GM18909 (cell line): ENCODE measurements at regions not wholly inside any gene's neighbourhood (a gene's known extent, or its start where the extent isn't known, plus 50 kb on each side); places are given as distances from the start of the nearest gene placed in this dataset.

Source experiments
- ATAC-seq: cut with Tn5 transposase; IDR thresholded peaks from one replicate; pipeline ENCODE4 v1.9.1; 2021; ENCODE audit warnings: mild to moderate bottlenecking; ENCODE audit not compliant: unreplicated experiment, poor library complexity

DNA sequence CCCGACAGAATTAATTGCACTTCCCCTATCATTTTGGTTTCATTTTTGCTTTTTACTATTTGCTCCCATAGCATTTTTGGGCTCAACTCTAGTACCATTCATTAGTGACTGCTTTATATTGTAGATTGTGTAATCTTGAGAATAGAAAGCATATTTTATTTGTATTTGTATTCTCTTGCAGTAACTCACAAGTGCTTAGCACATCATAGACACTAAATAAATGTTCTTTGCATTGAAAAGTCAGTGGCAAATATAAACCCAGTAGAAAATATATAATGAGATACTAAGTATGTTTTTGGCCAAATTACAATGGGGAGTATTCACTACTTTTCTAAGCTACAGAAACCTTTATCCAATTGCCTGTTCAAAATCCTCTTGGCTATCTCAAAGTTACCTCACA lies 359.7 kb upstream of the CAMK1G start:
- no peak for ATAC-seq

DNA sequence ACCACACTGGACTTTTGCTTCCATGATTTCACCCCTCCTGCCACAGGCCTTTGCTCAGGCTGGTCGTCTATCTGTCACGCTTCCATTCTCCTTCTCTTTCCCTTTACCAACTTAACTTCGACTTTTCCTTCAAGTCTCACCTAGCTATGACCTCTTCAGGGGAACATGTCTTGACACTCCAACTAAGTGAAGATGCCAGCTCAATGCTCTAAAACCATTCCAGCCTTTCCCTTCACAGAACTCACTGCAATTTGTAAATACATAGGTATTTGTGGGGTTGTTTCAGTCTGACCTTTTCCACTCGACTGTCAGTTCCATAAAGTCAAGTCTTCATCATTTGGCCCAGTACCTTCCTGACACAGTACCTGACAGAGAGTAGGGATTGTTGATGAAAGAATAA lies 358.6 kb upstream of the CAMK1G start:
- ATAC-seq, result no peak

DNA sequence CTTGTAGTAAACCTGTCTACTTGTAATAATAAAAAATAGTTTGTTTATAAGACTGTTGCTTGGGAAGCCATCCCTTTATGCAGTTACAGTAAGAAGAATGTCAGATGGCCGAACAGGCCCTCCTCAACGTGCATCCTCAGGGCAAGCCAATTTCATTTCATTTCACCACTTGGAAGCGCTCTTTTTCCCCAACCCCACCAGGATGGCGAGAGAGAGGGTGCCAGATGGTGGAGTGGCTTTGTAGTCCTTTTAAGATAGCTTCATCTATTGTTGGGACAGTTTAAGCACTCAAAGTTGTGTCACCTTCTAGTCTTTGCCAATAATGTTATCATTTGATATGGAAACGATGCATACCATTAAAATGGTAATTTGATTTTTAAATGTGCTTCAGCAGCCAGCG lies 356.3 kb upstream of the CAMK1G start:
- ATAC-seq, result no peak

DNA sequence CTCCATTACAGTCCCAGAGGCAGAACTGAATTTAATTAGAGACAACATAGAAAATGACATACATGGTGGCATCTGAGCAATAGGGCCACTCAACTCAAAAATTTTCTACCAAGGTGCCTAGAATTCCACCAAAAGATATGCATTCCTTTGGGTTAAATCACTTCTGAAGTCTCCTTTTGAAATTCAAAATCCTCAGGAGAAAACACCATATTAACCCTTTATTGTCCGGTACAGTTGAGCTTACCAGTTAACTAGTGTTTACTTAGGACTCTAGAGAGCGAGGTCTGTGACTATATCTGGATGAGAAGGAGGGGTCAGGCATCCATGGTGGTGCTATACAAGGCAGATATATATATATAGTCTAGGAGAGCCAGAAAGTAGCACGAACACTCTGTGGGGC lies 355.6 kb upstream of the CAMK1G start:
- ATAC-seq, result no peak

DNA sequence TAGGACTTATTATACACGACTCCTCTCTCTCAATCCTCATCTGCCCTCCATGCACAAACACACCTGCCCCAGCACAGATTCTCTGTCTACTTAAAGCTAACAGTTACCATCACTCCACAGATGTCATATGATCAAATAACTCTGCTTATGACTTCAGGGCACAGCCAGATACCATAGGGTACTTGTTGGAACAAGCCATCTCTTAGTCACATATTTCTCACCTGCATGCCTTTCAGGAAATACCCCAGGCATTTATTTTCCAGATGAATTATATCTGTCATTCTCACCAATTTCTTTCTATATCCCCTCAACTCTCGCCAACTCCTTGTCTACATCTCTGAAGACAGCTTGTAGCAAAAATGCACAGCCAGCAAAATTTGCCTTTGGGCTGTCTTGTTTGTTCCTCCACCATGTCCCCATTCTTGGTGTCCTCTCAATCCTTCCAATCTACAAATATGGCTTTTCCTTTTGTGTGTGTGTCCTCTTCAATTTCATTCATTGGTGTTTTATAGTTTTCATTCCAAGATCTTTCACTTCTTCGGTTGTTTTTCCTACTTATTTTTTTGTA lies 353.9 kb upstream of the CAMK1G start:
- ATAC-seq, result no peak

DNA sequence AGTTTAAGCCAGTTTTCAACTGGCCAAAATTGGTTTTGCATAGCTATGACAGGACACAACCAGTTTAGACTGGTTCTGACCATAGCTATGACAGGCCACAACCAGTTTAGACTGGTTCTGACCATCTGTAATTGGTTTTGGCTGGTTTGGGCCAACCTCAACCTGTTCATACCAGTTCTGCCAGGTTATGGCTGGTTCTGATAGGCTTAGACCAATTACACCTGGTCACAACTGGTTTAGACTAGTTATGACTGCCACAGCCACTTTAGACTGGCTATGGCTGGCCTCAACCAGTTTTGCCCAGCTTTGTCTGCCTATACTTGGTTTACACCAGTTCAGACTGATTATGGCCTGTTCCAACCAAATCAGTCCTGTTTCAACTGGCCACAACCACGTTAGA lies 353.2 kb upstream of the CAMK1G start:
- no peak for ATAC-seq

DNA sequence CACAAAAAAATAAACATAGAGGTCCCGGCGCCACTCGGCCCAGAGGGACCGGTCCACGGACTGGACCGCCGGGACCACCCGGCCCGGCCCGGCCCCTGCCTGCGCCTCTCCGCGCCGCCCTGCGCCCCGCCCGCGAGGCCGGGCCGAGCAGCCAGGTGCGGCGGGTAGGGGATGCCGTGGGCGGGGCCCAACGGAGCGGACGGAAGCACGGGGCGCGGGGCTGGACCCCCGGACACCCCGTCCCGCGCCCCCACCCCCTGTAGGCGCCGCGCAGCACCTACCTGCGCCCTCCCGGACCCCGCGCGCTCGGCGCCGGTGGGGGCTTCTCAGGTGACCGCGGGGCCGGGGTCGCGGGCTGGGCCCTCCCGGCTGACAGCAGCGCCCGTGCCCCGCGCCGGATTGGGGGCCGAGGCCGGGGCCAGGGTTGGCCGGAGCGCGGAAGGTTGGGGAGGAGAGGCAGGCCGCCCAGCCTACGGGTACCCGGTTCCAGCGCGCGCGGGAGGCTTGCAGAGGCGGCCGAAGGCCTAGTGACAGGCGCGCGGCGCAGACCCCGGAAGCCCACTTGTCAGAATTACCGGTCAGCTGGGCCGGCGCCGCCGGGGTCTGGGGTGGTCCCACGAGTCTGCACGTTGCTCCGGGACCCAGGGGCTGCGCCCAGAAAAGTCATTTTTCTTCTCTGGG lies 351.9 kb upstream of the CAMK1G start:
- ATAC-seq, result no peak

DNA sequence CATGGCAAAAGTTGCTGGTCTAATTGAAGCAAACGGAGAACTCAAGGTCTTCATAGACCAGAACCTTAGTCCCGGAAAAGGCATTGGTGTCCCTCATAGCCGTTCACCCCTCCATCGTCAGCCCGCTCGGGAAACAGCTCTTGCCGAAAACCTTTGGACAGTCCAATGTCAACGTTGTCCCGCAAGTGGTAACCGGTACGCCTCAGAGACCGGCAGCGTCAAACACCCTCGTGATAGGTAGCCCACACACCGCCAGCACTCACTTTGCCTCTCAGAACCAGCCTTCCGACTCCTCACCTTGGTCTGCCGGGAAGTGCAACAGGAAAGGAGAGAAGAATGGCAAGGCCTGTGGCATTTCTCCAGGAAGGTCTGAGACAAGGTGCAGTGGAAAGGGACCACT lies 351.3 kb upstream of the CAMK1G start:
- ATAC-seq, result no peak

DNA sequence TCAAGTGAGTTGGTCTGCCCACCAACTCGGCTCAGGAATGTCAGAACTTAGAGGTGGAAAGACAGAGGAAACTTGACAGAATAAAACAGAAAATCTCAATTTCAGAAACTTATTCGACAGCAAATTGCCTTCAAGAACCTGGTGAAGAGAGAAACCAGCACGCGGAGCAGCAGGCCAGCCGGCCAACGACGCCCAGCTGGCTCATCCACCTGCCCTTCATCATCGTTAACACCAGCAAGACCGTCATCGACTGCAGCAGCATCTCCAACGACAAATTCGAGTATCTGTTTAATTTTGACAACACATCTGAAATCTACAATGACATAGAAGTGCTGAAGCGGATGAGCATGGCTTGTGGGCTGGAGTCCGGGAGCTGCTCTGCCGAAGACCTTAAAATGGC lies 350.8 kb upstream of the CAMK1G start:
- ATAC-seq, result no peak

DNA sequence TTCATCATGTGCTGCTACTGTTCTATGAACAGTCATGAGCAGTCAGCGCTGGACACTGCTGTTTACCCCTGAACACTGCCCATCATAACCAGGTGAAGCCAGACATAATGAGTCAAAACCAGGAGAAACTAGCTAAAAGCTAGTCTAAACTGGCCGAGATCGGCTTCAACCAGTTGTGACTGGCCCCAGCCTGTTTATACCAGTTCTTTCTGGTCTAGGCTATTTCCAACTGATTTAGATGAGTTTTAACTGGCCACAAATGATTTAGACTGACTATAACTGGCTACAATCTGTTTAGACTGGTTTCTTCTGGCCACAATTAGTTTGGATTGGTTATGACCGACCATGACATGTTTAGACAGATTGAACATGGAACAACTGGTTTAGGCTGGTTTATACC lies 348.3 kb upstream of the CAMK1G start:
- ATAC-seq, result no peak

DNA sequence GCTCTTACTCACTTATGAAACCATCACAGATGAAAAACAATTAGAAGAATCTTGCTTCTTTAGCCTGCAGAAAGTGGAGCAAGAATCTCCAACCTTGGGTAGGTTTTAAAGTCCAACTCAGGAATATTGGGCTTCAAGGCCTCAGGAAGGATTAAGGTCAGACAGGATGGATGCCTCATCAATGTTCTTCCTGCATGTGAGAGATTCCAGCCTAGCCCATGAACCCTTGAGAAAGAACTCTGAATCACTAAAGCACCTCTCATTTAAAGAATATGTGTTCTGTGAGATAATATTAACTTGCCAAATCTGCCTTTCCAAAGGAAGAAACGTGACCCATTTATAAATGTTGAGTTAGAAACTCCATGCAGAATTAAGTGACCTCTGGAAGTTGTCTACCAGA lies 345.2 kb upstream of the CAMK1G start:
- ATAC-seq, result no peak

DNA sequence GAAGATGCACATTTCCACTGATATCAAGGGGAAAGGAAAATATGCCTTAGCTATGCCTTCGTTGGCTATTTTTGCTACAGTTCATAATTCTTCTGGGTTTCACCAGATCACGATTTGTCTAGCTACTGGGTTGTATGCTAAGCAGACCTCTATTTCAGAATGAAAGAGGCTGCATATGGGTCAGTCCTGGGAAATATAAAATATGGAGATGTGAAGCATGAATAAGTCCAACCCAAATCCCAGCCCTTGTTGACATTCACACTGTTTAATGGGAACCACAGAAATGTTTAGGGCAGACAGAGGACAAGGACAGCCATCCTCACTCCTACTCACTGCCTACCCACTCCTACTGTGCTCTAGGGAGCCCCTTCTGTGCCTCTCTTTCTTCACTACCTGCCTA lies 343.2 kb upstream of the CAMK1G start:
- ATAC-seq, result no peak

DNA sequence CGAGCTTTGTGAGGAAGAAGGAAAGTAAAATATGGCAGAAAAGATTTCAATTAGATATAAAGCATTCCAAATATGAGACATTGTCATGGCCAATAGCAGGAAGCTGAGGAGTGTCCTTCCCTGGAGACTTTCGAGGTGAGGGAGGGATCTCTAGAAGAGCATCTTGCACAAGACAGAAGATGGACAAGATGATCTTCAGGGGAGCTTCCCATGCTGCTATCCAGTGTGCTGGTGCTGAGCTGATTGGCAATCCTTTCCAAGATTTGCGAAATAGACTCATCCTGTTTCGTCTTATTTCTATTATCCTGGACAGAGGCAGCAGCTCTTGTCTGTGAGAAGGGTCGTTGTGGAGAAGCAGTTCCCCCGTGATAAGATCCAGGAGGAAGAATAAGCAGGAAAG lies 342.0 kb upstream of the CAMK1G start:
- no peak for ATAC-seq

DNA sequence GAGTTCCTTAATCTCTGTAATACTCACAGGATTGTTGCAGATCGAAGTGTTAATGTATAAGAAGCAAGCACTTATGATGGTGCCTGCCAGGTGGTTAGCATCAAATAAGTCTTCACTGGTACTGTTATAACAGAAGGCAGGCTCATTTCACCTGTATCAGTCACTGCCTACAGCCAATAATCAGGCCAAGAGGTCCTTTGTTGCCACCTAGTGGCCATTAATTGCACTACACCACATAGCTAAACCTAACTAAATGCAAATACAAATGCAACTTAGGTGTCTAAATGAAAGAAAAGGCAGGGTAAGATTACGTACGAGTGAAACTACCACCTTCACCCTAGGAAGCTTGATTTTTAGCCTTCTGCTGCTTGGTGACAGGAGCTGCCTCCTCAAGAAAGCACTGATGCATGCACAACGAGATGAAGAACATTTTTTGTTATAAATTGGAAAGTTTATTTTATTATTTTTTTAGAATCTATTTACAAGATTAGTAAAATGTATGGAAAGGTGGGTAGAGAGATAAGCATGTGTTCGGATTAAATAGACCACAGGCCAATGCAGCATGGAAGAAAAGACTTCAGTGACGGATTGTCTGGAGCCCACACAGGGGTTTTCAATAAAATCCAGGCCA lies 334.8 kb upstream of the CAMK1G start:
- ATAC-seq, result peak; percentile 81

DNA sequence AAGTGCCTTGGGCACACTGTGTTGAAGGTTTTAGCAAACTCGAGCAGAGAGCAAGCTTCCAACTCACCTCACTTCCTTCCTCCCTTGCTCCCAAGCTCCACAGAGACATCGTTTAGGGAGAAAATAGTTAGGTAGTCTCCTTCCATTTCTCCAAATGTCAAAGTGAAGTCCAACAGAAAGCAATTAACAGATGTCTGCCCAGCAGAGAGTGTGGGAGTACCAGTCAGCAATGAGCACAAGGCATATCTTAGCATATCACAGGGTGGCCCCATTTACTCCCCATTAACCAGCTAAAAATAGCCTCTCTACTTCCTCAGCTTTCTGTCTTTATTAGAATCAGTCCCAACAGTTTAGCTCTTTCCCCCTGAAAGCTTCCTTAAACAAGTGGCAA lies 334.2 kb upstream of the CAMK1G start:
- no peak for ATAC-seq

DNA sequence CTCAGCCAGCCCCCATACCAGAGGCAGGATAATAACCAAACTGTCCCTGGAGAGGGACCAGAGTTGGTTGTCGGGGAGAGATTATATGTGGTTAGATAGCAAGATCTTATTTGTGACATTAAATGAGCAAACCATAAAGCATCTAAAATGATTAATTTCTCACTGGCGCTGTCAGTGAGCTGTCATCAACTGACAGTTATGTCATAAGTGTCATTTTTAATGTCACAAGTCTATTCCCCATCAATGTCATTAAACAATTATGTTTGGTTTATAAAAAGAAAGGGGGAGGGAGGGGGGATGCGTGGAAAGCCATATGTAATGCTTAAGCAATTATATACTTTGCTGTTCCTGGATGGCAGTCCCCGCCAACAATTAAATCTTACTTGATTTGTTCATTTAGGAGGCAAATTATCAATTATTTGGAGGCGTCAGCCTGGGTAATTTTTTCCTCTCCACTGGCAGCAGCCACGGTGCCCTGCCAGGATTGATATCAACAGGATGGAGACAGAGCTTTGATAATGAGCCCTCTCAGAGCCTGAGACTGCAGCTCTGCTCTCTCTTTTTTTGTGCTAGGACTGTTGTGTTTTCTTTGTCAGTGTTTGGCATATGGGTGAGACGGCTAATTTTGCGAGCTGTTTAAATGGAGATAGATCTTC lies 333.6 kb upstream of the CAMK1G start:
- ATAC-seq, result no peak

DNA sequence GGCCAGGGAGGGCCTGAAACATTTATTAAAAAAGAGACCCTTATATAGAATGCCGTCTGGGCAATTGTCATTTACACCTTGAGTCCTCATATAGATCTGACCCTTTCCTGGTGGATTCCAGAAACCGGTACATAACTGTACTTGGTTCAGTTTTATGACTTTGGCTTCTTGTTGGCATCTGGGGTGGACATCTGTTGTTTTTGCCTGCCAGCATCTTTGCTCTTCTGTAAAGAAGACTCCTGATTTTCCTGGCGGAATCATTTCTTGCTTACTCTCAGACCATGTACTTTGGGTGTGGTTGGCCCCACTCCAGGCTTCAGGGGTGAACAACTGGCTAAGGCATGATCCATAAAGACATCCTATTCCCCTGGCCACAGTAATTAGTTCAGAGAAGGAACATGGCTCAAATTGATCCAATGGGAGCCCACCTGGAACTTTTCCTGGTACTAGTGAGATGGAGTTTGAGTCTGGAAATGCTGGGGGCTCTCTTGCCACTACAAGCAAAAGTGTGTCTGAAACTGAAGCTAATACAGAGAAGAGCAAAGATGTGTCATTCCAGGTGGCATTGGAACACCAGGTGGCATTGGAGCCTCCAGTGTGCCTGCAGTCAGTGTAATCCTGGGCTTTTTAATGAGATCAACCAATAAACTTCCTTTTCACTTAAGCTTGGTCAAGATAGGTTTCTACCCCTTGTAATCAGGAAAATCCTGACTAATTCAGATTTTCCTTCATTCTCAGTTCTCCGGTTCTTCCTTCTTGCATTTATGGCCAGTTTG lies 332.5 kb upstream of the CAMK1G start:
- no peak for ATAC-seq

DNA sequence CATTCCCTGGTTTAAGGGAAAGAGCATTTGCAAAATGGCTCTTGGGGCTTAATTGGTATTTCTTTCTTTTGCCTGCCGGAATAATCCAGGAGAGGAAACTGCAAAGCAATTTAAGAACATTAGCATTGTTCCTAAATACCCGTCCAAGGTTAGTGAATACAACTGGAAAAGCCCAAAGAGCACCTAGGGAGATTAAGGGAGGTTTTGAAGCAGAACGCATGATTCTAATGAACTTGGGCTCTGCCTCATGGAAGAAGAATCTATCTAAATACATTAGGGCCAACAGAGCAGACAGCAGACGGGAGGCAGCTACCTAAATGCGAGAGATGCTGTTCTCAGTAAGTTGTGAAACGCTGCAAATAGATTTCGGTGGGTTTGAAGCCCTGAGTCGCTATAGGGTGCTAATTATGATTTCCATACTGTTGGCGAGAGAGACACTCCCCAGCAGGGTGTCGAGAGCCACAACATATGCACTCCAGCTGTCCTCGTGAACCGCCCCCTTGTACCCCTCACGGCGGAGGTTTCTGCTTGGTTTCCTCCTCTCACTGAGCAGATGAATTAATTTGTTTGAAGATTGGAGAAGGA lies 326.7 kb upstream of the CAMK1G start:
- ATAC-seq, result no peak

DNA sequence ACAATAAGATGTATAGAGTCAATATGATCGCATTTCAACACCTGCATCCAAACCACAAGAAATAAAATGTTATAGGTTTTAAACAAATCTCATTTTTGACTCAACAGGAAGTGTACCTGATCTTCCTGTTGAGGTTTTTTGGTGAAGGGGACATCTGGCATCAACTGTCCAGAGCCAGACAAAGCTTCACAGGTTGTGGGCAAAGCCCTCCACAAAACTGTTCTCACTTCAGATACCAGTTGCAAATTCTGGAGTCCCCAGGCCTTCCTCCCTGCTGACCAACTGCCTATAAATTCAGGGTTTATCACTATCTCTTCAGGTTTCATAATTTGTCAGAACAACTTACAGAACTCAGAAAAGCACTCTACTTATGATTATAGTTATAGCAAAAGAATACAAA lies 326.1 kb upstream of the CAMK1G start:
- no peak for ATAC-seq

DNA sequence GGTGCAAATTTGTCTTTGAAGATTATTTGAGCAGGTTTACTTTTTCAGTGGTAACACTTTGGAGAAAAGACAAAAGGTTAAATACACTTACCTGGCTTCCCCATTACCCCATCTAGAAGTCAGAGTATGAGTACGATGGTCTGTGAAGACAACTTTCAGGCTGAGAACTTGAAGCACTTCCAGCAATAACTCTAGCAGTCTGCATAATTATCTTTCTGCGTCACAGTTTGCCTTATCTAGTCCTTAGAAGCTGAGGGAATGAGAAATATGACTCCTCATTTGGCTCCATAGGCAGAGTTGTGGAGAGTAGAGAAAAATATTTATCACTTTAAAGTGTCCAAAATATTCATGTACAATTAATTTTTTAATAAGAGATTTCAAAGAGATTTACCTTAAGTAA lies 323.4 kb upstream of the CAMK1G start:
- no peak for ATAC-seq

DNA sequence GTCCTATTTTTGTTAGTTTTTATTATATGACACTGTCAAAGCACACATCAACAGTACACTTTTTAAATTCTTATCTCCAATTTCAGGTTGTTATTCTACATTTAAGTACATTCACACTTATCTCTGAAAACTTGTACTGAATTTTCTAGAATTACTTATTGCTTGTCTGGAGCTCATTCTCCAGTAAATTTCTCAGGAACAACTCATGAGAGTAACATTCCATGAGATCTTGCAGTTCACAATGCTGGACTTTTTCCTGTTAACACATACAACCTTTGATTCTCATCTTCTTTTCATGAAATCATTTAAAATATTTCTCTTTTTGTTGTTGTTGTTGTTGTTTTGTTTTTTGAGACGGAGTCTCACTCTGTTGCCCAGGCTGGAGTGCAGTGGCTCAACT lies 320.9 kb upstream of the CAMK1G start:
- ATAC-seq, result no peak
